ENCODE measurements at regions not wholly inside any gene's neighbourhood (a gene's known extent, or its start where the extent isn't known, plus 50 kb on each side); places are given as distances from the start of the nearest gene placed in this dataset.

DNA sequence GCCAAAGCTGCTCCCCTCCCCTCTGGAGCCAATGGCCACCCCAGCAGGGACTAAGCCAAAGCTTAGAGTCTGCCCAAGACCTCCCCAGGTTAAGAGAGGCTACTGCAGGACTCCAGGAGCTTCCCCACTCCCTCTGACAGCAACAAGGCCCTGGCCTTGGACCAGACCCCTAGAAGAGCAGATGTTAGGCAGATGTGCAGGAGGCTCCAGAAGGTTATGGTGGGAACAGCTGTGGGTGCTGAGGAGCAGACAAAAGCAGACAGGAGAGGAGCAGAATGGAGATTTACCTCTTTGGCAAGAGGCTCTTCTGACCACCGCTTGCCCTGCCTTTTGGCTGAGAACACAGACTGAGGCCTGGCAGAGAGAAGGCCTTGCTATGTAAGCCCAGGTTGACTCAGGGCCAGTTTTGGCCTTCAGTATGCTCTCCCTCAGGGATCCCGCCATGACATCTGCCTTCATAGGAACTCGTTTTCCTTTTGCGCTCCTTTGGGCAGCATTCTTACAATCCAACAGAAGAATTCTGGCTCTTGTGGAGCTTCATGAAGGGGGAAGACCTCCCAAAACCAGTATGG is 113.0 kb downstream of the RBFOX3 start:
- DNase-seq (no peak), ATAC-seq (replicated peaks) (no peak)
- Mint-ChIP-seq H3K9me3 (peaks cover 0 to 5% of the 10 kb centered on the region in 2 donors), H3K4me3 (no peak overlapping the region), H3K4me1 (ENCODE audit: low read depth in 2 of 2) (no peaks in the 10 kb centered on the region), H3K27me3 (peaks cover 8 to 54% of the 10 kb centered on the region in 2 donors), H3K36me3 (ENCODE audit: insufficient read depth) (no peaks in the 10 kb centered on the region), H3K27ac (no peak overlapping the region)

DNA sequence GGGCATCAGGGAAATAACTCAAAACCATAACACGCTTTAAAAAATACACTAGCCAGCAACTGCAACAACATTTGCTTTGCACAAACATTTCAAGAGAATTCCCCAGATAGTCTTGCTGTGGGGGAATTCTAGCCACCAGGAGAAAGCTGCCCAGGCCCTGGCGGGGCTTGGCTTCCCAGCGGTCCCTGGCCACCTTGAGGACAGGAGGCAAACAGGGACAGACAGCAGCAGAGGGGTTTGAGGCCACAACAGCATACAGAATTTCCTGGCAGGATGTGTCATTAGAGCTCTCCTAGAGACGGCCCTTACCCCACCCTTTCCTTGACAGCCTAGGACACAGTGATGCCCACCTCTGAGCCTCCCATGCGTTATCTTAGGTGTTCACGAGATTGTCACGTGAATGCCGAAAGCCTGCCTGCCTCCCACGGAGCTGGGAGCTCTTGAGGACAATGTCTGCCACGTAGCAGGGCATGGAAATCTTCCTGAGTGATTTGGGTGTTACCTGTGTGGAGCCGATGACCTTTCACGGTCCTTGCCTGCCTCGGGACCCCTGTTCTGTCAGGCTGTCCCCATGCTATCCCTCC is 114.3 kb downstream of the RBFOX3 start:
- Mint-ChIP-seq H3K27ac (no peak overlapping the region), H3K9me3 (peaks cover 0 to 5% of the 10 kb centered on the region in 2 donors), H3K27me3 (peaks cover 4 to 44% of the 10 kb centered on the region in 2 donors), H3K4me3 (no peak overlapping the region), H3K36me3 (ENCODE audit: insufficient read depth) (no peaks in the 10 kb centered on the region), H3K4me1 (ENCODE audit: low read depth in 2 of 2) (no peaks in the 10 kb centered on the region)
- DNase-seq (no peak), ATAC-seq (replicated peaks) (no peak)

DNA sequence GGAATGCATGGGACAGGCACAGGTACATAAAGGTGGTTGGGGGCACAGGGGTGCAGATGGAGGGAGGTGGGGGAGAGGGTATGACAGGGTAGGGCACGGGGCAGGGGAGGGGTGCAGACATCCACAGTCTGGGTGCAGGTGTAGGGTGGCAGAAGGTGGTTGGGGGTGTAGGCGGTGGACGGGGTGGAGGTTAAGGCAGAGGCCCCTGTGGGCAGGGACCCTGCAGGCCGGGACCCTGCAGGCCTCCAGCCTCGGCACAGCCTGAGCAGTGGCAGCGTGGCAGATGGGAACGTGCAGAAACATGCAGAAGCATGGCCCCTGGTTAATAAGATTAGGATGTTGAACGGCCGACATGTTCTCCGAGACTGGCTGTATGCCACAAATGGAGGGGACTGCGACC is 115.2 kb downstream of the RBFOX3 start:
- Mint-ChIP-seq H3K4me1 (ENCODE audit: low read depth in 2 of 2) (no peaks in the 10 kb centered on the region), H3K9me3 (peaks cover 0 to 5% of the 10 kb centered on the region in 2 donors), H3K4me3 (no peak overlapping the region), H3K27me3 (peaks cover 9 to 44% of the 10 kb centered on the region in 2 donors), H3K27ac (no peak overlapping the region), H3K36me3 (ENCODE audit: insufficient read depth) (no peaks in the 10 kb centered on the region)
- ATAC-seq (replicated peaks) (no peak), DNase-seq (no peak)

DNA sequence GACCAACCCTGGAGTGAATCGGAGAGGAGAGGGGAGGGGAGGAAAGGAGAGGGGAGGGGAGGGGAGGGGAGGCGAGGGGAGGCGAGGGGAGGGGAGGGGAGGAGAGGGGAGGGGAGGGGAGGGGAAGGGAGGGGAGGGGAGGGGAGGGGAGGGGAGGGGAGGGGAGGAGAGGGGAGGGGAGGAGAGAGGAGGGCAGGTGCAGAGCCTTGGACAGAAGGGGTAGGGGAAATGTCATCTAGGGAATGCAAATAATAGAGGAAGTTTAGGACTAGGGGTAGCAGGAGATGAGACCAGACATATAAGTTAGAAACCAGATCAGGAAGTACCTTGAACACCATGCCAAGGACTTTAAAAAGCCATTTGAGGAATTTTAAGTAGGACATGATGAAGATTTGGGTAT is 119.8 kb downstream of the RBFOX3 start:
- H3K9me3 Mint-ChIP-seq: peaks cover 0 to 2% of the 10 kb centered on the region in 2 donors
- DNase-seq: no peak
- H3K27me3 Mint-ChIP-seq: peaks cover 34 to 51% of the 10 kb centered on the region in 2 donors
- no peaks in the 10 kb centered on the region for H3K4me1 Mint-ChIP-seq (ENCODE audit: low read depth in 2 of 2)
- no peaks in the 10 kb centered on the region for H3K36me3 Mint-ChIP-seq (ENCODE audit: insufficient read depth)
- H3K27ac Mint-ChIP-seq: no peak overlapping the region
- ATAC-seq (replicated peaks): no peak
- no peak overlapping the region for H3K4me3 Mint-ChIP-seq

DNA sequence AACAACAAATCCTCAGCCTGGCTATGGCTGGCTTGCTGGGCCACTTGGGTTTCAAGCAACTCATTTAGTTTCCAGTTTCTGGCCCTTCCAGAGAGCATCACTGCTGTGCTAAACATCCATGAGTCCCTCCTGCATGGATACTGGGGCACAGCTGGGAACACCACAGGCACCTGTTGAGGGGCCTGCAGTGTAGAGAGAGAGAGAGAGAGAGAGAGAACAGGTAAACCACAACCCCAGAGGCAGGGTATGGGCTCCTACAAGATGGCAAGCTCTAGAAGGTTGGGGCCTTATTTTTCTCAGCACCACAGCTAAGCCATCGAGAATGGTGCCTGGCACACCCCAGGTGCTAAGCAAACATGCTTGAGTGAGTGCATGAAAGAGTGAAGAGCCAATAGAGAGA is 120.3 kb downstream of the RBFOX3 start:
- Mint-ChIP-seq H3K9me3 (peaks cover 0 to 2% of the 10 kb centered on the region in 2 donors), H3K27ac (no peak overlapping the region), H3K27me3 (peaks cover 36 to 56% of the 10 kb centered on the region in 2 donors), H3K4me3 (no peak overlapping the region), H3K4me1 (ENCODE audit: low read depth in 2 of 2) (no peaks in the 10 kb centered on the region), H3K36me3 (ENCODE audit: insufficient read depth) (no peaks in the 10 kb centered on the region)
- ATAC-seq (replicated peaks): no peak
- no peak for DNase-seq

DNA sequence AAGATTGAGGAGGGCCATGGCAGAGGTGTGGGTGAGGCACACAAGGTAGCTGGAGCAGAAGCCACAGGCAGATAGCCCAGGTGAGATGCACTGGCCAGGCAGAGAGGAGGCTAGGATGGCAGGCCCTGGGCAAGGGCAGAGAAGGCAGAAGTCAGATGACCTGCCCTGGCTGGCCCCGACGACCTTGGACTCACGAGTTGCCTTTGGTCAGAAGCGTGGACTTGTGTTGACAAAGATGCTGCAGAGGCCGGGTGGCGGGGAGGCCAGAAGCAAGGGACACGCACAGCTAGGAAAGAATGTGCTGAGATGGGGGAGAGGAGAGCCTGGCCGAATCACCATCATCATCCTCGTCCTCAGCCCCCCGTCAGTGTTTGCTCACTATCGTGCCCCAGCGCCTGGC is 123.7 kb downstream of the RBFOX3 start:
- Mint-ChIP-seq H3K27ac (no peak overlapping the region), H3K9me3 (no peaks in the 10 kb centered on the region), H3K27me3 (peaks cover 53 to 80% of the 10 kb centered on the region in 2 donors), H3K4me3 (no peak overlapping the region), H3K36me3 (ENCODE audit: insufficient read depth) (no peaks in the 10 kb centered on the region), H3K4me1 (ENCODE audit: low read depth in 2 of 2) (no peaks in the 10 kb centered on the region)
- ATAC-seq (replicated peaks): no peak
- DNase-seq: no peak

DNA sequence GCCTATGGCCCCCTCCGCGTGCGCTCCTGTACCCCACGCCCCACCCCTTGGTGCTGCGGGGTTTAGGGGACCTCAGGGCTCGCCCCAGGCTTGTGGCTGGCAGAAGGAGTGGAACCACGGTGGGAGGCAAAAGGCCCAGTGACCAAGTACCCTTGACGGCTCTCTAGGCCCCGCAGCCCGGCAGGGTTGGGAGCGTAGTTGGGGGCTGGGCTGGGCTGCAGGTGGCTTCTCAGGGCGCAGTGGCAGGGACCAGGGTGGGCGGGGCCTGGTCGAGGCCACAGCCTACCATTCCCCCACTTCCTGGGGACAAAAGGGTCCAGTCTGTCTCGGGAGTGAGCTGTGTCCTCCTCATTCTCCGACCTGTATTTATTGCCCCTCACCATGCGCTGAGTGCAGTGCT is 124.9 kb downstream of the RBFOX3 start:
- Mint-ChIP-seq H3K27me3 (peaks cover 45 to 84% of the 10 kb centered on the region in 2 donors), H3K27ac (no peak overlapping the region), H3K9me3 (no peaks in the 10 kb centered on the region), H3K4me3 (no peak overlapping the region), H3K36me3 (ENCODE audit: insufficient read depth) (no peaks in the 10 kb centered on the region), H3K4me1 (ENCODE audit: low read depth in 2 of 2) (no peaks in the 10 kb centered on the region)
- DNase-seq: no peak
- ATAC-seq (replicated peaks): no peak

DNA sequence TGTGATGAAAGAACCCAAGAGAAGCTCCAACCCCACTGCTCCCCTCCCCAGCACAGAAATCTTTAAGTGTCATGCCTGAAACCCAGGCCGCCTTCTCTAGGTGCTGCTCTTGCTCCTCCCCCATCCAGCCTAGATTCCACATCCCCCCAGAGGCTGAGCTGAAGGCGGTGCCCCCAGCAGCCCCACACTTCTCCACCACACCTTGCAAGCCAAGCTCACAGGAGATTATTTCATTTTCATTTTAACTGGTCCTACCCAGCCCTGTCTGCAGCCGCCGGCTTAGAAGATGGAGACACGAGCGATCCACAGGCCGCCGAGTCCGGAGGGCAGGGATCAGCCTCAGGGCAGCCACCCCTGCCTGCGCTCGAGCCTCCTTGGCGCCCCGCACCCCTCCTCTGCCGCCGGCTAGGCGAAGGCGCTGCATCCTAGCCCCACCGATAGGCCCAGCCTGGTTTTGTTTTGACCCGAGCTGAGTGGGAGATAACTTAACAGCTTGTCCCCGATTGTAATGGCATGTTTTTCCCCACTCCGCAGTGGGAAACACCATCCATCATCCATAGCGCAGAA is 125.3 kb downstream of the RBFOX3 start:
- DNase-seq: no peak
- Mint-ChIP-seq H3K27me3 (peaks cover 46 to 84% of the 10 kb centered on the region in 2 donors), H3K27ac (no peak overlapping the region), H3K4me3 (no peak overlapping the region), H3K4me1 (ENCODE audit: low read depth in 2 of 2) (no peaks in the 10 kb centered on the region), H3K9me3 (no peaks in the 10 kb centered on the region), H3K36me3 (ENCODE audit: insufficient read depth) (no peaks in the 10 kb centered on the region)
- no peak for ATAC-seq (replicated peaks)

DNA sequence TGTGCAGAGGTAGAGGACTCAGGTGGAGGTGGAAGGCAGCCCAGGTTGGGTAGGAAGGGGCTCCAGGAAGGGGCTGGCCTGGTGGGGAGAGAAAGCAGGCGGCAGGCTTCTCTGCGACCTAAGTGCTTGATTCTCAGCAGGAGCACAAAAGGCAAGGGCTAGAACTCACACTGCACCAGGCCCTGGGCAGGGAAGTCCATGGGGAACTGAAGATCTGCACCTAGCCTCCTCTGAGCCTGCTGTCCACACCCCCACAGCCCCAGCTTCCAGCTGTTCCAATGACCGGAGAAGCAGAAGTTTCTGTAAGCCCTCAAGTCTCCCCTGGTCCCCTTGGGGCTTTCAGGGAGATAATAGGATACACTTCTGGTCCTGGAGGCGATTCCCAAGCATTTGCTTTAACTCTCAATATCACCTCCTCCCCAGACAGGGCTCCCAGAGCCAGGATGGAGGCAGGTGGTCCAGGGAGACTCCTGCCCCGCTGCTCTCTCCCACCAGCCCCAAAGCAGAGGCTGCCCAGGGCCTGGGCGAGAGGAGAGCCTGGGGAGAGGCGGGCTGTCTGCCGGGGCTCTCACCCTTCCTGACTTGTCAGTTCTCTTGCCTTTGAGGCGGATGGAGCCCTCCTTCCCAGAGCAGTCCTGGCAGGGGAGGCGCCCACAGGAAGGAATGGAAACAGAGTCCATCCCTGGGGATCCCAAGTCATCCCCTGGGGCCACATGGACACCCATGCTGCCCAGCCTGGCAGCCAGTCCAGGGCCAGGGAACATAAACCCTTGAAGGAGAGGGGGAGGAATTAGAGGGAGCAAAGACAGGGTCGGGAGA is 126.0 kb downstream of the RBFOX3 start:
- no peak overlapping the region for H3K27ac Mint-ChIP-seq
- ATAC-seq (replicated peaks) (no peak), DNase-seq (no peak)
- no peaks in the 10 kb centered on the region for H3K4me1 Mint-ChIP-seq (ENCODE audit: low read depth in 2 of 2)
- H3K4me3 Mint-ChIP-seq: no peak overlapping the region
- H3K9me3 Mint-ChIP-seq: no peaks in the 10 kb centered on the region
- H3K27me3 Mint-ChIP-seq: peaks cover 46 to 84% of the 10 kb centered on the region in 2 donors
- H3K36me3 Mint-ChIP-seq (ENCODE audit: insufficient read depth): peaks cover 2% of the 10 kb centered on the region

DNA sequence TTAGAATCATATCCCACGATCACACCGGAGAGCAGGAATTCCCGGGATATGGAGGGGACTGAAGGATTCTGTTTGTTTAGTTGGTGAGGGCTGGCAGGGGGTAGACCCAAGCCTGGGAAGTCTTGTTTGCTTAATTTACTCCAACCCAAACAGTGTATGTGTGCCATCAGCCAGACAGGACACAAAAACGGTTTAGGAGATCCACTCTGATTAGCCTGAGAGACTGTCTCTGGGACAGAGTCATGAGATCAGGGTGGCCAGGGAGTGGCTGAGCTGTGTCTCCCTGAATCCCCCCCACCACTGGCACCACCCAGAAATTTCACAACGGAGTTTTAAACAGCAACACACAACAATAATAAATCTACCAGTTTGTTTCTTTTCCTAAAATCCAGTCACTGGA is 127.0 kb downstream of the RBFOX3 start:
- Mint-ChIP-seq H3K4me3 (no peak overlapping the region), H3K27me3 (peaks cover 41 to 87% of the 10 kb centered on the region in 2 donors), H3K9me3 (no peaks in the 10 kb centered on the region), H3K27ac (peak overlapping the region in 1 of 2 donors; percentile 44), H3K4me1 (ENCODE audit: low read depth in 2 of 2) (no peaks in the 10 kb centered on the region), H3K36me3 (ENCODE audit: insufficient read depth) (peaks cover 2% of the 10 kb centered on the region)
- ATAC-seq (replicated peaks) (no peak), DNase-seq (no peak)

DNA sequence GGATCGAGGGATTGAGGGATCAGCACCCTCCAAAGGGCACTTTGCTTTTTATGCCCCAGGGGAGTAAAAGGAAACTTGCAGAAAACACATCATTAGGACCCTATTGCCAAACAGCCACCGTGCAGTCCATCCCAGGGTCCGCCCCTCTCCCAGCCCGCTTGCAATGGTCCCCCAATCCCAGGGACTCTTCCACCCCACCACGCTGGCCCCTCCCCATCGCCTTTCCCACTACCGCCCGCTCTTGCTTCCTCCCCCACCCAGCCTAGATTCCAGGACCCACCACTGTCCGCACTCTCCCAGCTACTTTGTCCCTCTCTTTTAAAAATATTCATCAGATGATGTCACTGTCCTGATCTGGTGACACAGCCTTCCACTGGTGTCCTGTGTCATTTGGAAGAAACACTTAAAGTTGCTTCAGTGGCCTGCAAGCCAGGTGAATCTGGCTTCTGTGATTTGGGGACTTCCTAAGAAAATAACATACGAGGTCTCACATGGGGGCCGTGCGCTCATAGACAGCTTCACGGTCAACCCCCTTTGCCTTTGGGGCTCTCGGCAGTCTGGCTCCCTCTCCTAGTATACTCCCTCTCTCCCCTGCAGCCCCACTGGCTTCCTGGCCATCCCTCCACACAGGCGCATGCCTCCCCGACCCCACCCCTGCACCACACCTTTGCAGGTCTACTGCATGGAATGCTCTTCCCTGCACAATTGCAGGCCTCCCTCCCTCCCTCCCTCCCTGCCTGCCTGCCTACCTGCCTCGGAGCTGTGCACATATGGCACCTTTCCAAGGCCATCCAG is 127.9 kb downstream of the RBFOX3 start:
- Mint-ChIP-seq H3K4me1 (ENCODE audit: low read depth in 2 of 2) (no peaks in the 10 kb centered on the region), H3K4me3 (peak overlapping the region in 1 of 2 donors; percentile 33), H3K36me3 (ENCODE audit: insufficient read depth) (peaks cover 2% of the 10 kb centered on the region), H3K9me3 (no peaks in the 10 kb centered on the region), H3K27me3 (peaks cover 46 to 94% of the 10 kb centered on the region in 2 donors), H3K27ac (no peak overlapping the region)
- no peak for ATAC-seq (replicated peaks)
- no peak for DNase-seq

DNA sequence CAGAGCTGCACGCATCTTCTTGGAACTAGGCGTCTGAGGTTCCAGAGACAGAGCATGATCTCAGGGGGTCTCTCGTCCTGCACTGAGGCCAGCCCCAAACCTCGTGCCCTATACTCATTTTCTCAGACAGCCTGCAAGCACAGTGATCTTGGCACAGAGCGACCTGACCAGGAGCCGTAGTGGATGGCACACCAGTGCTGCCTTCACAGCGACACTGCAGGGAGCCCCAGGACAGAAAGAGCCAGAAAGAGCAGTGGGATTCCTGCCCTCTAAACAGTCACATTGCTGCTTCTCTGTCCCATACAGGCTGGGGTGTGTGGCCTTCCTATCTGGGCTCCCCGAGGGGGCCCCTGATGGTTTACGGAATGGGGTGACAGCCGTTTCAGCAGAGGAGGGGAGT is 131.0 kb downstream of the RBFOX3 start:
- no peak for ATAC-seq (replicated peaks)
- no peak for DNase-seq
- H3K27ac Mint-ChIP-seq: no peak overlapping the region
- no peak overlapping the region for H3K4me3 Mint-ChIP-seq
- no peaks in the 10 kb centered on the region for H3K9me3 Mint-ChIP-seq
- peaks cover 2% of the 10 kb centered on the region for H3K36me3 Mint-ChIP-seq (ENCODE audit: insufficient read depth)
- no peaks in the 10 kb centered on the region for H3K4me1 Mint-ChIP-seq (ENCODE audit: low read depth in 2 of 2)
- peaks cover 40 to 95% of the 10 kb centered on the region in 2 donors for H3K27me3 Mint-ChIP-seq

DNA sequence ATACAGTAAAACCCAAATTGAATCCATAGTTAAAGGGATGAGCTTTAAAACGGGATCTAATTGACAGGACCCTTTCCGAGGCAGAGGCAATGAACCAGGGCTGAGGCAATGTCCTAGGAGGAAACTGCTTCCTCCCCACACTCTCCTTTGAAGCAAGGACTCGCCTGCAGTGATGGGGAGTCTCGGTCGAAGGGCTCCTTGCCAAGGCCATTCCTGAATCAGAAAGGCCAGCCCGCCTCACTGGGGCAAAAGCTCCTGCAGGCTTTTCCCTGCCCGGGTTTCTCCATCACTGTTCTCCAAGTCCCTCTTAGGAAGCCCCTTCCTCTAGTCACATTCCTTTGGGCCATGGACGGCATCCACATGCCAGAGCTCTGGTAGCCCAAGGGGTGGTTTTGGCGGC is 132.0 kb downstream of the RBFOX3 start:
- Mint-ChIP-seq H3K4me1 (ENCODE audit: low read depth in 2 of 2) (no peaks in the 10 kb centered on the region), H3K27me3 (peaks cover 50 to 95% of the 10 kb centered on the region in 2 donors), H3K36me3 (ENCODE audit: insufficient read depth) (peaks cover 2% of the 10 kb centered on the region), H3K27ac (no peak overlapping the region), H3K9me3 (no peaks in the 10 kb centered on the region), H3K4me3 (no peak overlapping the region)
- no peak for ATAC-seq (replicated peaks)
- DNase-seq: no peak
